ENCODE measurements at regions not wholly inside any gene's neighbourhood (a gene's known extent, or its start where the extent isn't known, plus 50 kb on each side); places are given as distances from the start of the nearest gene placed in this dataset.
"Not testable (repeated sequence)": the region's sequence is repeated elsewhere in the genome, so short reads cannot be mapped to it uniquely, and the experiment has no call there.

DNA sequence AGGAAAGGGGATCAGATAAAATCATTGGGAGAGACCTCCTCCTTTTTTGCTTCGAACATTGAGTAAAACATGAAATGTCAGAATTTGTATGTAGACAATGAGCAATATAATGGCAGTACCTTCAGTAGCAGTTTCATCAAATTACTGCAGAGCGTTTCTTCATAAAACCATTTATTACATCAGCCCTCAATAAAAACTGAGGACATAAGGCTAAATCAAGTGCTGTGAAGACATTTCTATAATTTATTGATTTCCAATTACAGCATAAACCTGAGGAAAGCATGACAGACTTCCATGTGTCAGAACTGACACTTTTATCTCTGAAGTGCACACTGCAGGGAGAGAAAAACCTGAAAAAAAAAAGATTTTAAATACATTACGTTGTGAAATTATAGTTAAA lies 172.6 kb upstream of the ZNF804B start:
- Histone ChIP-seq H3K4me1 (peaks cover 4 to 19% (median 13%) of the 10 kb centered on the region in 3 donors), H3K27me3 (no peaks in the 10 kb centered on the region), H3K9me3 (no peaks in the 10 kb centered on the region), H3K4me3 (no peak overlapping the region), H3K36me3 (no peaks in the 10 kb centered on the region), H3K27ac (no peak overlapping the region)
- TF ChIP-seq, protein P1, sequence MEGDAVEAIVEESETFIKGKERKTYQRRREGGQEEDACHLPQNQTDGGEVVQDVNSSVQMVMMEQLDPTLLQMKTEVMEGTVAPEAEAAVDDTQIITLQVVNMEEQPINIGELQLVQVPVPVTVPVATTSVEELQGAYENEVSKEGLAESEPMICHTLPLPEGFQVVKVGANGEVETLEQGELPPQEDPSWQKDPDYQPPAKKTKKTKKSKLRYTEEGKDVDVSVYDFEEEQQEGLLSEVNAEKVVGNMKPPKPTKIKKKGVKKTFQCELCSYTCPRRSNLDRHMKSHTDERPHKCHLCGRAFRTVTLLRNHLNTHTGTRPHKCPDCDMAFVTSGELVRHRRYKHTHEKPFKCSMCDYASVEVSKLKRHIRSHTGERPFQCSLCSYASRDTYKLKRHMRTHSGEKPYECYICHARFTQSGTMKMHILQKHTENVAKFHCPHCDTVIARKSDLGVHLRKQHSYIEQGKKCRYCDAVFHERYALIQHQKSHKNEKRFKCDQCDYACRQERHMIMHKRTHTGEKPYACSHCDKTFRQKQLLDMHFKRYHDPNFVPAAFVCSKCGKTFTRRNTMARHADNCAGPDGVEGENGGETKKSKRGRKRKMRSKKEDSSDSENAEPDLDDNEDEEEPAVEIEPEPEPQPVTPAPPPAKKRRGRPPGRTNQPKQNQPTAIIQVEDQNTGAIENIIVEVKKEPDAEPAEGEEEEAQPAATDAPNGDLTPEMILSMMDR (IDR thresholded peaks at IDR 0.05) = no peak
- WGBS, 2 donors = 82 to 93% methylated on average over 3 of the region's 3 CpGs
- DNase-seq = no peak
- FAIRE-seq = no peak
- ATAC-seq = no peak
- intact Hi-C loops (cut with DNase I) = no loop called here

GRCh38 chr7:88586219-88586618 lies 173.3 kb upstream of the ZNF804B start:
- FAIRE-seq = no peak
- intact Hi-C loops (cut with DNase I) = no loop called here
- H3K27ac ChIP-seq = no peak overlapping the region
- no peaks in the 10 kb centered on the region for H3K36me3 ChIP-seq
- no peak overlapping the region for H3K4me3 ChIP-seq
- TF ChIP-seq, protein P1 (IDR thresholded peaks at IDR 0.05) = no peak
- WGBS, 2 donors = 65 to 73% methylated on average over 3 of the region's 3 CpGs
- no peak for ATAC-seq
- no peak for DNase-seq
- H3K9me3 ChIP-seq = no peaks in the 10 kb centered on the region
- no peaks in the 10 kb centered on the region for H3K27me3 ChIP-seq
- peaks cover 4 to 19% (median 13%) of the 10 kb centered on the region in 3 donors for H3K4me1 ChIP-seq

GRCh38 chr7:88576720-88577119 lies 182.8 kb upstream of the ZNF804B start:
- no peaks in the 10 kb centered on the region for H3K4me1 ChIP-seq
- H3K27me3 ChIP-seq = no peaks in the 10 kb centered on the region
- no peak for DNase-seq
- no peak for FAIRE-seq
- H3K9me3 ChIP-seq = no peaks in the 10 kb centered on the region
- H3K36me3 ChIP-seq = no peaks in the 10 kb centered on the region
- no peak overlapping the region for H3K27ac ChIP-seq
- TF ChIP-seq, protein P1 (IDR thresholded peaks at IDR 0.05) = no peak
- no peak overlapping the region for H3K4me3 ChIP-seq
- intact Hi-C loops (cut with DNase I) = no loop called here
- WGBS, 2 donors = 64% methylated on average over 2 of the region's 2 CpGs
- no peak for ATAC-seq

DNA sequence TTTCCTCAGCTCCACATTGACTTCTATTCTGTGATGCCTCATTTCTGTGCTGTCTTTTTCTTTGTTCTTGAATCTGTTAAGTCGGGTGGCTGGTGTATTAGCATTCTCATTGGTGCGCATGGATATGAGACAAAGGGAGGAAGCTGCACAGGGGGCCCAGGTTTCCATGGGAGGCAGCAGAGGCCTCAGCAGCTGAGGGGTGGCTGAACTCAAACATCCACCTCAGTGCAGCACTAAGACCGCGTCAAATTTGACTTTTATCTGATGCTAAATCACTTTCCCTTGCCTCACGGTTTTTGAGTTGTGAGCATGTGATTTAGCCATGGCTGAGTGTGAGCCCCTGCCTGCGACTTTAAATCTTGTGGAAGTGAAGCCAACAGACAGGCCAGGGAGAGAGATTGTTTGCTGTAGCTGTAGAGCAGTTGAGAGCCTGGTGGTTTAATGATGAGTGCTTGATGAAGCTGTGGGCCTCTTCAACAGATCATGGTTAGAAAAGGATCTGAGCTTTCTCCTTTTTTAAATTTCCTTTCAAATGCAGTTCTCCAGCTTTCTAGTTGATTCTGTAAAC lies 193.3 kb upstream of the ZNF804B start:
- TF ChIP-seq, protein P1 (IDR thresholded peaks at IDR 0.05) = no peak
- no peaks in the 10 kb centered on the region for H3K9me3 ChIP-seq
- peaks cover 0 to 4% (median 0%) of the 10 kb centered on the region in 3 donors for H3K4me1 ChIP-seq
- DNase-seq (no peak), ATAC-seq (no peak), FAIRE-seq (no peak)
- H3K4me3 ChIP-seq = no peak overlapping the region
- no peak overlapping the region for H3K27ac ChIP-seq
- H3K27me3 ChIP-seq = no peaks in the 10 kb centered on the region
- H3K36me3 ChIP-seq = no peaks in the 10 kb centered on the region
- WGBS, 2 donors = 76 to 81% methylated on average over 6 of the region's 6 CpGs
- intact Hi-C loops (cut with DNase I) = no loop called here

- DNase-seq (no peak), ATAC-seq (no peak), FAIRE-seq (no peak)
- intact Hi-C loops (cut with DNase I) = no loop called here
- Histone ChIP-seq H3K4me1 (peaks cover 0 to 4% (median 0%) of the 10 kb centered on the region in 3 donors), H3K36me3 (no peaks in the 10 kb centered on the region), H3K27me3 (no peaks in the 10 kb centered on the region), H3K27ac (no peak overlapping the region), H3K4me3 (no peak overlapping the region), H3K9me3 (no peaks in the 10 kb centered on the region)
- WGBS, 2 donors = 85 to 91% methylated on average over 9 of the region's 9 CpGs
- TF ChIP-seq, protein P1 (IDR thresholded peaks at IDR 0.05) = no peak
Observed at GRCh38 chr7:88565401-88565800, 194.1 kb upstream of the ZNF804B start.

DNA sequence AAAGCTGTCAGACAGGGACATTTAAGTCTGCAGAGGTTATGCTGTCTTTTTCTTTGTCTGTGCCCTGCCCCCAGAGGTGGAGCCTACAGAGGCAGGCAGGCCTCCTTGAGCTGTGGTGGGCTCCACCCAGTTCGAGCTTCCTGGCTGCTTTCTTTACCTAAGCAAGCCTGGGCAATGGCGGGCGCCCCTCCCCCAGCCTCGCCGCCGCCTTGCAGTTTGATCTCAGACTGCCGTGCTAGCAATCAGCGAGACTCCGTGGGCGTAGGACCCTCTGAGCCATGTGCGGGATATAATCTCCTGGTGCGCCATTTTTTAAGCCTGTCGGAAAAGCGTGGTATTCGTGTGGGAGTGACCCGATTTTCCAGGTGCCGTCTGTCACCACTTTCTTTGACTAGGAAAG lies 203.1 kb upstream of the ZNF804B start:
- not testable (repeated sequence) for FAIRE-seq

GRCh38 chr7:88554847-88555246 lies 204.7 kb upstream of the ZNF804B start:
- FAIRE-seq; ATAC-seq; H3K4me1 ChIP-seq; H3K27me3 ChIP-seq; H3K9me3 ChIP-seq; H3K27ac ChIP-seq; H3K36me3 ChIP-seq; H3K4me3 ChIP-seq; intact Hi-C loops (cut with DNase I); DNase-seq: not testable (repeated sequence)
- 93% methylated on average over 4 of the region's 4 CpGs for WGBS, 2 donors

More for the DNA sequence above, 203.1 kb upstream of the ZNF804B start:
- H3K9me3 ChIP-seq; H3K27me3 ChIP-seq; H3K4me1 ChIP-seq; intact Hi-C loops (cut with DNase I); DNase-seq; H3K36me3 ChIP-seq; ATAC-seq; H3K4me3 ChIP-seq; H3K27ac ChIP-seq: not testable (repeated sequence)
- WGBS, 2 donors = 95 to 96% methylated on average over 16 to 17 of the region's 17 CpGs
